ENCODE measurements at regions not wholly inside any gene's neighbourhood (a gene's known extent, or its start where the extent isn't known, plus 50 kb on each side); places are given as distances from the start of the nearest gene placed in this dataset.

- peak; percentile 96 for ATAC-seq
These were observed 244.0 kb downstream of the ARL6IP6 start for GRCh38 chr2:152962446-152962845.

GRCh38 chr2:152961351-152961750, 242.9 kb downstream of the ARL6IP6 start:
- no peak for ATAC-seq

GRCh38 chr2:152950126-152950525, 231.7 kb downstream of the ARL6IP6 start:
- no peak for ATAC-seq

- no peak for ATAC-seq
These were observed 225.7 kb downstream of the ARL6IP6 start for GRCh38 chr2:152944099-152944498.

- ATAC-seq: no peak
These were observed 224.6 kb downstream of the ARL6IP6 start for GRCh38 chr2:152942940-152943440.

- no peak for ATAC-seq
These were observed 212.1 kb downstream of the ARL6IP6 start for GRCh38 chr2:152930501-152930900.

- no peak for ATAC-seq
These were observed 211.2 kb downstream of the ARL6IP6 start for GRCh38 chr2:152929628-152930027.

GRCh38 chr2:152925547-152926448, 207.4 kb downstream of the ARL6IP6 start:
- ATAC-seq: peak; percentile 94

GRCh38 chr2:152924722-152925121, 206.3 kb downstream of the ARL6IP6 start:
- peak; percentile 90 for ATAC-seq

- ATAC-seq: no peak
These were observed 205.8 kb downstream of the ARL6IP6 start for GRCh38 chr2:152924219-152924618.

GRCh38 chr2:152920846-152921245, 202.4 kb downstream of the ARL6IP6 start:
- ATAC-seq: peak; percentile 93

GRCh38 chr2:152910970-152911369, 192.6 kb downstream of the ARL6IP6 start:
- no peak for ATAC-seq

GRCh38 chr2:152907046-152907445, 188.6 kb downstream of the ARL6IP6 start:
- no peak for ATAC-seq

GRCh38 chr2:152894051-152894450, 175.6 kb downstream of the ARL6IP6 start:
- no peak for ATAC-seq

- no peak for ATAC-seq
These were observed 172.3 kb downstream of the ARL6IP6 start for GRCh38 chr2:152890736-152891135.

- ATAC-seq: no peak
These were observed 165.6 kb downstream of the ARL6IP6 start for GRCh38 chr2:152883951-152884487.

- ATAC-seq: no peak
These were observed 163.1 kb downstream of the ARL6IP6 start for GRCh38 chr2:152881527-152881926.

- no peak for ATAC-seq
These were observed 160.9 kb downstream of the ARL6IP6 start for GRCh38 chr2:152879275-152879674.

- peak; percentile 81 for ATAC-seq
These were observed 157.6 kb downstream of the ARL6IP6 start for GRCh38 chr2:152875701-152876695.

GRCh38 chr2:152874955-152875354, 156.5 kb downstream of the ARL6IP6 start:
- peak; percentile 69 for ATAC-seq

GRCh38 chr2:152870239-152870638, 151.8 kb downstream of the ARL6IP6 start:
- ATAC-seq: no peak

GRCh38 chr2:152867397-152867796, 149.0 kb downstream of the ARL6IP6 start:
- ATAC-seq: no peak
